PFSK-1 (cell line): ENCODE measurements at regions not wholly inside any gene's neighbourhood (a gene's known extent, or its start where the extent isn't known, plus 50 kb on each side); places are given as distances from the start of the nearest gene placed in this dataset.

Experiments used
- POLR2AphosphoS5 ChIP-seq: IDR thresholded peaks from 2 replicates; pipeline ENCODE4 v1.6.1; 2012; ENCODE audit warnings: low read depth, mild to moderate bottlenecking, control low read depth, low read length, moderate library complexity
- SIN3A ChIP-seq: IDR thresholded peaks from 2 replicates; pipeline ENCODE4 v1.6.1; 2012; ENCODE audit warnings: mild to moderate bottlenecking, low read length, moderate library complexity, borderline replicate concordance; ENCODE audit not compliant: insufficient read depth
- TAF1 ChIP-seq: IDR thresholded peaks from 2 replicates; pipeline ENCODE4 v1.6.1; 2012; ENCODE audit warnings: low read length, control low read depth, borderline replicate concordance; ENCODE audit not compliant: insufficient read depth
- TF ChIP-seq, protein P1 (sequence below), 2 experiments: IDR thresholded peaks; 2 replicates each; pipeline versions ENCODE4 v1.6.1 to v1.8.0; 2011 to 2012; ENCODE audit warnings: low read depth in 2 of 2, low read length in 2 of 2, control low read depth in 1 of 2, inconsistent platforms in 1 of 2, mild to moderate bottlenecking in 1 of 2, moderate library complexity in 1 of 2; ENCODE audit not compliant: insufficient read depth in 1 of 2

GRCh38 chr10:65130162-65130758, 1609.1 kb downstream of the REEP3 start:
- TF ChIP-seq, protein P1, sequence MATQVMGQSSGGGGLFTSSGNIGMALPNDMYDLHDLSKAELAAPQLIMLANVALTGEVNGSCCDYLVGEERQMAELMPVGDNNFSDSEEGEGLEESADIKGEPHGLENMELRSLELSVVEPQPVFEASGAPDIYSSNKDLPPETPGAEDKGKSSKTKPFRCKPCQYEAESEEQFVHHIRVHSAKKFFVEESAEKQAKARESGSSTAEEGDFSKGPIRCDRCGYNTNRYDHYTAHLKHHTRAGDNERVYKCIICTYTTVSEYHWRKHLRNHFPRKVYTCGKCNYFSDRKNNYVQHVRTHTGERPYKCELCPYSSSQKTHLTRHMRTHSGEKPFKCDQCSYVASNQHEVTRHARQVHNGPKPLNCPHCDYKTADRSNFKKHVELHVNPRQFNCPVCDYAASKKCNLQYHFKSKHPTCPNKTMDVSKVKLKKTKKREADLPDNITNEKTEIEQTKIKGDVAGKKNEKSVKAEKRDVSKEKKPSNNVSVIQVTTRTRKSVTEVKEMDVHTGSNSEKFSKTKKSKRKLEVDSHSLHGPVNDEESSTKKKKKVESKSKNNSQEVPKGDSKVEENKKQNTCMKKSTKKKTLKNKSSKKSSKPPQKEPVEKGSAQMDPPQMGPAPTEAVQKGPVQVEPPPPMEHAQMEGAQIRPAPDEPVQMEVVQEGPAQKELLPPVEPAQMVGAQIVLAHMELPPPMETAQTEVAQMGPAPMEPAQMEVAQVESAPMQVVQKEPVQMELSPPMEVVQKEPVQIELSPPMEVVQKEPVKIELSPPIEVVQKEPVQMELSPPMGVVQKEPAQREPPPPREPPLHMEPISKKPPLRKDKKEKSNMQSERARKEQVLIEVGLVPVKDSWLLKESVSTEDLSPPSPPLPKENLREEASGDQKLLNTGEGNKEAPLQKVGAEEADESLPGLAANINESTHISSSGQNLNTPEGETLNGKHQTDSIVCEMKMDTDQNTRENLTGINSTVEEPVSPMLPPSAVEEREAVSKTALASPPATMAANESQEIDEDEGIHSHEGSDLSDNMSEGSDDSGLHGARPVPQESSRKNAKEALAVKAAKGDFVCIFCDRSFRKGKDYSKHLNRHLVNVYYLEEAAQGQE (IDR thresholded peaks at IDR 0.05; ENCODE audit: insufficient read depth in 1 of 2, low read depth in 2 of 2, low read length in 2 of 2) = no peak
- no peak for TF ChIP-seq POLR2AphosphoS5
- no peak for TF ChIP-seq TAF1
- TF ChIP-seq SIN3A = no peak
